Gastrocnemius medialis (tissue), 4 donors: ENCODE measurements at regions not wholly inside any gene's neighbourhood (a gene's known extent, or its start where the extent isn't known, plus 50 kb on each side); places are given as distances from the start of the nearest gene placed in this dataset.

Experiments
- ATAC-seq, 2 donors: fragments of 150-250 bp; one replicate each; pipeline ENCODE4 v1.9.1; 2016
- DNase-seq, 2 donors: peaks; one replicate each; pipeline ENCODE4 v3.0.0-alpha.2; 2019
- H3K27ac ChIP-seq, 4 donors: fragments of 200-600 bp; sonication (generic); 1 replicate in 1 of 4; 2 replicates in 3 of 4; pipeline ENCODE4 v1.5.1; 2016 to 2018; ENCODE audit warnings: mild to moderate bottlenecking in 2 of 4, moderate library complexity in 1 of 4
- H3K27me3 ChIP-seq, 3 donors: fragments of 200-600 bp; sonication (generic) in 2 of 3; 1 replicate in 1 of 3; 2 replicates in 2 of 3; pipeline versions ENCODE4 v1.5.1 to v1.6.0; 2016 to 2019; ENCODE audit warnings: mild to moderate bottlenecking in 1 of 3, moderate library complexity in 1 of 3
- H3K36me3 ChIP-seq, 2 donors: fragments of 200-600 bp; sonication (generic) in 1 of 2; one replicate each; pipeline ENCODE4 v1.5.1; 2017 to 2018
- H3K4me1 ChIP-seq, 2 donors: fragments of 200-600 bp; sonication (generic) in 1 of 2; one replicate each; pipeline ENCODE4 v1.5.1; 2016 to 2017; ENCODE audit warnings: mild to moderate bottlenecking in 2 of 2
- H3K4me3 ChIP-seq, 4 donors: fragments of 200-600 bp; sonication (generic) in 3 of 4; 1 replicate in 1 of 4; 2 replicates in 3 of 4; pipeline ENCODE4 v1.5.1; 2016 to 2019; ENCODE audit warnings: mild to moderate bottlenecking in 2 of 4
- H3K9me3 ChIP-seq, 3 donors: fragments of 200-600 bp; sonication (generic) in 2 of 3; 1 replicate in 1 of 3; 2 replicates in 2 of 3; pipeline ENCODE4 v1.5.1; 2016 to 2019
- CTCF ChIP-seq, 5 experiments: fragments of 450-650 bp in 3 of 5; fragments of 200-600 bp in 2 of 5; sonication (generic) in 2 of 5; IDR thresholded peaks in 4 of 5; conservative IDR thresholded peaks in 1 of 5; 1 replicate in 4 of 5; 2 replicates in 1 of 5; pipeline ENCODE4 v1.5.1; 2016 to 2019; ENCODE audit warnings: antibody characterized with exemption in 5 of 5, mild to moderate bottlenecking in 3 of 5, moderate library complexity in 3 of 5
- POLR2A ChIP-seq, 2 donors: fragments of 450-650 bp; IDR thresholded peaks; one replicate each; pipeline ENCODE4 v1.6.1; 2017; ENCODE audit warnings: antibody characterized with exemption in 2 of 2, mild to moderate bottlenecking in 2 of 2, moderate library complexity in 2 of 2
- in situ Hi-C, 4 donors: fragments of 200-750 bp; cut with MboI; loops; one replicate each; pipeline versions ENCODE4 v1.15.0 to v1.8.0; 2017; ENCODE audit warnings: low sequenced_read_pairs in 4 of 4
- intact Hi-C: fragments of 100-400 bp; cut with DNase I; formaldehyde crosslinking; loops from one replicate; pipeline ENCODE4 v1.15.1; 2023; ENCODE audit warnings: low total_unique reads

DNA sequence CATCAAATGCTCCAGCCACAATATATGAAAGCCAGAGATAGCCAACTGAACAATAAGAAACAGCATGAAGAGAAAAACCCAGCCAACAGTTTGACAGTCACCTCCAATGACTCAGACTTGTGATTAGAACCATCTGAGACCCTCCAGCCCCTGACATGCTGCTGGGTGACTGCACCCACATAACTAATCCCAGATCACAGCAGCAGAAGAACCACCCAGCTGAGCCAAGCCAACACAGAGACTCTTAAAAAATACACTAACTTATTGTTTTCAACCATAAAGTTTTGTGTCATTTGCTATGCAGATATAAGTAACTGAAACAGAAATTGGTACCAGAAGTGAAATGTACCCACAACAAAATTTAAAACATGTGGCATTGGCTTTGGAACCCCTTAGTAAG, 314.3 kb upstream of the DYNLRB2 start:
- intact Hi-C loops (no loop called here), in situ Hi-C loops (no loop called here)
- H3K27me3 ChIP-seq = no peaks in the 10 kb centered on the region
- no peaks in the 10 kb centered on the region for H3K9me3 ChIP-seq
- TF ChIP-seq POLR2A (IDR thresholded peaks at IDR 0.05) (no peak), CTCF (IDR thresholded peaks at IDR 0.05 in 4 of 5, conservative IDR thresholded peaks at IDR 0.05 in 1 of 5) (no peak)
- H3K36me3 ChIP-seq = no peaks in the 10 kb centered on the region
- H3K27ac ChIP-seq = no peak overlapping the region
- ATAC-seq (no peak), DNase-seq (no peak)
- H3K4me1 ChIP-seq = no peaks in the 10 kb centered on the region
- no peak overlapping the region for H3K4me3 ChIP-seq

DNA sequence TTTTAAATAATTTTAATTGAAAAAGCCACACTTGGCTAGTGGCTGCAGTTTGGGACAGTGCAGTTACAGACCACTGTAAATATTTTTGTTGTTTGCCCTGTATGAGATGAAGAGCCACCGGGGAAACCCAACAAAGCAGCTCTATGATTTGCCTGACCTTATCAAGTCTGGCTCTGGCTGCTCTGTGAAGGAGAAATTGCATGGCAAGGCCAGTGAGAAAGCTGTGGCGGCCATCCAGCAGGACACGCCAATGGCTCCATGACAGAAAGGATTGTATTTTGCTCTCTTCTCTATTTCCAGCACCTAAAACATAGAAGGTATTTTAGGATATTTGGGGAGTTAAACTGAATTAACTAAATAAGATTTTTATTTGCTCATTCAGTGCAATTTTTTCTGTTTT, 330.0 kb upstream of the DYNLRB2 start:
- Histone ChIP-seq H3K9me3 (no peaks in the 10 kb centered on the region), H3K36me3 (no peaks in the 10 kb centered on the region), H3K4me1 (no peaks in the 10 kb centered on the region), H3K27me3 (no peaks in the 10 kb centered on the region), H3K27ac (no peak overlapping the region), H3K4me3 (no peak overlapping the region)
- DNase-seq (no peak), ATAC-seq (no peak)
- in situ Hi-C loops = no loop called here
- TF ChIP-seq POLR2A (IDR thresholded peaks at IDR 0.05) (no peak), CTCF (IDR thresholded peaks at IDR 0.05 in 4 of 5, conservative IDR thresholded peaks at IDR 0.05 in 1 of 5) (no peak)
- intact Hi-C loops = no loop called here

DNA sequence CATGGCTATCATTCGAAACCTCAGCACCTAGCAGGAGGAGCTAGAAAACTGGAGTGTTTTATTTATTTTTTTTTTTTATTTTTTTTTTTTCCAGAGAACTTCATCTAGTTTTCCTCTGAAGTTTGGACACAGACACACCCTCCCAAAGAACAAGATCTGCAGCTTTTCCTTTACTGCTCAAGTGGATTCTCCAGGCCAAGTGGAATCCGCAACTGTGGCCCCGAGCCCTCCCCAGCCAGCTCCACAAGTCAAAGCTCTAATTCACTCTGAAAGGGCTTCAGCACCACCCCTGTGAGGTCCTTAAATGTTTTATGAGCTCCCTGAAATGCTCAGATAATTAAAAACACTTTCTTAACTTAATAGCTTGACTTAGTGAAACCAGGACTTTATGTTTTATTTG, 332.1 kb upstream of the DYNLRB2 start:
- no peaks in the 10 kb centered on the region for H3K27me3 ChIP-seq
- intact Hi-C loops = no loop called here
- H3K4me3 ChIP-seq = no peak overlapping the region
- no peak for TF ChIP-seq POLR2A (IDR thresholded peaks at IDR 0.05)
- TF ChIP-seq CTCF (IDR thresholded peaks at IDR 0.05 in 4 of 5, conservative IDR thresholded peaks at IDR 0.05 in 1 of 5) = no peak
- H3K36me3 ChIP-seq = no peaks in the 10 kb centered on the region
- in situ Hi-C loops = no loop called here
- no peaks in the 10 kb centered on the region for H3K4me1 ChIP-seq
- ATAC-seq (no peak), DNase-seq (no peak)
- H3K9me3 ChIP-seq = no peaks in the 10 kb centered on the region
- H3K27ac ChIP-seq = no peak overlapping the region

DNA sequence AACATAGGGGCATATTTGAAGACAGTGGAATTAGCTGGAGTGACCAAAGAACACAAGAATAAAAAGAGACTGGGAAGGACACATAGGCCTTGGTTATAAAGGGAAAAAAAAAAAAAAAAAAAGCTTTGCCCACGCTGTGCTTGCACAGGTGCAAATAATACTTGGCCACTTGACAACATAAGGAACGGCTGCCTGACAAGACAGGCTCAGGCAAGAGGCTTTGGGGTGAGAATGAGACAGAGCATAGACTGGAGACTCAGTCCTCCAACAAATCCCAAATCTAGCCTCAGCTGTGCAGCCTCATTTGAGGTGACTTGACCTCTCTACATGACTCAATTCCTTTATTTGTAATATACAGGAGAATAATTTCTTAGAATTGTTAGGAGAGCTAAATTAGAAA, 332.8 kb upstream of the DYNLRB2 start:
- in situ Hi-C loops = no loop called here
- no peak for DNase-seq
- Histone ChIP-seq H3K4me1 (no peaks in the 10 kb centered on the region), H3K27ac (no peak overlapping the region), H3K36me3 (no peaks in the 10 kb centered on the region), H3K27me3 (no peaks in the 10 kb centered on the region), H3K4me3 (no peak overlapping the region), H3K9me3 (no peaks in the 10 kb centered on the region)
- no peak for ATAC-seq
- intact Hi-C loops = no loop called here
- TF ChIP-seq POLR2A (IDR thresholded peaks at IDR 0.05) (no peak), CTCF (IDR thresholded peaks at IDR 0.05 in 4 of 5, conservative IDR thresholded peaks at IDR 0.05 in 1 of 5) (no peak)

DNA sequence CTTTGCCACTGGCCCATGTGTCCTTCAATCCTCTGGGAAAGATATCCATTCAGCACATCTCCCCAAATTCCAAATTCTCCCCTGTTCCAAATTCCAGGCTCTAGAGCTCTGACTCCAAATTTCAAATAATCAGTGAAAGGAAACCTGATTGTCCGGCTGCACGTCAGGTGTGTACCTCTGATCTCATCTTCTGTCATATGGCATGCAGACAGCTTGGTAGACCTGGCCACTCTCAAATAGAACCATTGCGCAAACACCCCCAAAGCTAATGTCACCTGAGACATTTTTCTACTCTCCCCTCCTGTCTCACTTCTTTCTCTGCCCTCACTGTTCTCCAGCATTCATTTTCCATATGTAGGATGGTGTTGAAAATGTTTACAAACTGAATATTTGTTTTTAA, 337.0 kb upstream of the DYNLRB2 start:
- Histone ChIP-seq H3K36me3 (no peaks in the 10 kb centered on the region), H3K4me1 (no peaks in the 10 kb centered on the region), H3K9me3 (no peaks in the 10 kb centered on the region), H3K27ac (no peak overlapping the region), H3K4me3 (no peak overlapping the region), H3K27me3 (no peaks in the 10 kb centered on the region)
- ATAC-seq (no peak), DNase-seq (no peak)
- TF ChIP-seq POLR2A (IDR thresholded peaks at IDR 0.05) (no peak), CTCF (IDR thresholded peaks at IDR 0.05 in 4 of 5, conservative IDR thresholded peaks at IDR 0.05 in 1 of 5) (no peak)
- in situ Hi-C loops = no loop called here
- intact Hi-C loops = no loop called here
